ENCODE measurements at regions not wholly inside any gene's neighbourhood (a gene's known extent, or its start where the extent isn't known, plus 50 kb on each side); places are given as distances from the start of the nearest gene placed in this dataset.

GRCh38 chr2:5188636-5189035 lies 503.5 kb upstream of the SOX11 start:
- no TSS peak for BruUV-seq (replicated peaks)
- no peak overlapping the region for H2AFZ ChIP-seq (ENCODE audit: low read length)
- H4K20me1 ChIP-seq (ENCODE audit: insufficient read depth, low read length), result no peaks in the 10 kb centered on the region
- DNase-seq (ENCODE audit: low spot score) (no peak), FAIRE-seq (no peak), ATAC-seq (no peak)
- no peak overlapping the region for H3K4me3 ChIP-seq (replicated peaks in 1 of 3; ENCODE audit: insufficient read depth in 1 of 3, low read depth in 2 of 3, low read length in 3 of 3)
- H3K4me1 ChIP-seq (ENCODE audit: insufficient read depth, low read length), result no peaks in the 10 kb centered on the region
- no peak overlapping the region for H3K9ac ChIP-seq (ENCODE audit: insufficient read depth, low read depth, low read length)
- H3K27ac ChIP-seq (ENCODE audit: extremely low read length, insufficient read depth, low read length), result no peak overlapping the region
- ChIA-PET POLR2A (no interaction called here), CTCF (ENCODE audit: low intra/inter-chr PET ratio, low total read pairs) (no interaction called here)
- H3K36me3 ChIP-seq (replicated peaks in 1 of 2; ENCODE audit: control insufficient read depth in 1 of 2, insufficient read depth in 2 of 2, low read length in 2 of 2), result no peaks in the 10 kb centered on the region
- no peaks in the 10 kb centered on the region for H3K79me2 ChIP-seq (ENCODE audit: insufficient read depth, low read length)
- no peak overlapping the region for H3K4me2 ChIP-seq (ENCODE audit: low read depth, low read length)
- TF ChIP-seq DNMT3B (CRISPR knock-in tag; conservative IDR thresholded peaks at IDR 0.05) (no peak), ZNF576 (CRISPR knock-in tag; IDR thresholded peaks at IDR 0.05) (no peak), ZNF337 (CRISPR knock-in tag; IDR thresholded peaks at IDR 0.05; ENCODE audit: borderline replicate concordance, low read depth) (no peak), GMEB1 (CRISPR knock-in tag; IDR thresholded peaks at IDR 0.05; ENCODE audit: borderline replicate concordance) (no peak), ZNF615 (CRISPR knock-in tag; IDR thresholded peaks at IDR 0.05; ENCODE audit: borderline replicate concordance) (no peak), ZNF777 (CRISPR knock-in tag; IDR thresholded peaks at IDR 0.05) (no peak), ZNF24 (IDR thresholded peaks at IDR 0.05) (no peak), ZFAT (CRISPR knock-in tag; conservative IDR thresholded peaks at IDR 0.05) (no peak), ZNF652 (CRISPR knock-in tag; IDR thresholded peaks at IDR 0.05; ENCODE audit: borderline replicate concordance, low read depth) (no peak), ZNF556 (CRISPR knock-in tag; IDR thresholded peaks at IDR 0.05; ENCODE audit: borderline replicate concordance) (no peak), MBD4 (IDR thresholded peaks at IDR 0.05; ENCODE audit: borderline replicate concordance, low read length) (no peak), HIVEP1 (CRISPR knock-in tag; IDR thresholded peaks at IDR 0.05) (no peak), ZSCAN9 (CRISPR knock-in tag; IDR thresholded peaks at IDR 0.05; ENCODE audit: borderline replicate concordance) (no peak), SETDB1 (CRISPR knock-in tag; IDR thresholded peaks at IDR 0.05; ENCODE audit: borderline replicate concordance) (no peak), FOXA1 (IDR thresholded peaks at IDR 0.05) (no peak), FOXA1 (CRISPR knock-in tag; IDR thresholded peaks at IDR 0.05) (no peak), ZNF546 (CRISPR knock-in tag; conservative IDR thresholded peaks at IDR 0.05) (no peak), MTF2 (CRISPR knock-in tag; IDR thresholded peaks at IDR 0.05; ENCODE audit: borderline replicate concordance) (no peak), ZNF580 (CRISPR knock-in tag; IDR thresholded peaks at IDR 0.05; ENCODE audit: borderline replicate concordance, low read depth) (no peak), ARID4A (CRISPR knock-in tag; IDR thresholded peaks at IDR 0.05; ENCODE audit: borderline replicate concordance) (no peak)
- WGBS (ENCODE audit: low lambda C conversion rate), result 2% methylated on average over 5 of the region's 5 CpGs
- H3K9me3 ChIP-seq (ENCODE audit: low read length), result peaks cover 80% of the 10 kb centered on the region
- in situ Hi-C loops (cut with HindIII; ENCODE audit: extremely low pct_ligation_motif_present, low pct_unique_long_range_greater_than_20kb) (no loop called here), intact Hi-C loops (cut with micrococcal nuclease; ENCODE audit: unreplicated experiment) (no loop called here)
- H3K27me3 ChIP-seq (ENCODE audit: control insufficient read depth in 1 of 2, insufficient read depth in 2 of 2, low read length in 2 of 2), result no peaks in the 10 kb centered on the region
